GM18499 (cell line): ENCODE measurements at regions not wholly inside any gene's neighbourhood (a gene's known extent, or its start where the extent isn't known, plus 50 kb on each side); places are given as distances from the start of the nearest gene placed in this dataset.
"Not testable (repeated sequence)": the region's sequence is repeated elsewhere in the genome, so short reads cannot be mapped to it uniquely, and the experiment has no call there.

Experiments
- ATAC-seq: cut with Tn5 transposase; IDR thresholded peaks from one replicate; pipeline ENCODE4 v1.9.1; 2021; ENCODE audit warnings: moderate number of reproducible peaks; ENCODE audit not compliant: insufficient read depth, unreplicated experiment

GRCh38 chr3:110493438-110494092 is 578.1 kb upstream of the NECTIN3 start:
- ATAC-seq, result no peak

DNA sequence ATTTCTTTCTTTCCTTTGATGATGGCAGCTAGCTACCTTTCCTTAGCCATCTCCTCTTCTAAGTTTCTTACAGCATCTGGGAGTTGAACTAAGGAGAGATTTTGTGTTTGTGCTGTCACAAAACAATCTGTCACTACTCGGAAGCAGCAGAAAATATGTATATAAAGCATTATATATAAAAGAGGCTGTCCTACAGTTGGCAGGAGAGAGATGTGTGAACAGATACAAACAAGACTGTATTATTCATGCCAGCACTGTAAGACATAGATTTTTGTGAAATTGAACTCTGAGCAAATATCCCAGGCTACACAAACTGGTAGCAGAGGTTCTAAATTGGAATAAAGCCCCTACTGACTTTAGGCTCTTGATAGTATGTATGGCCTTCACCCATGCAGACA is 577.5 kb upstream of the NECTIN3 start:
- no peak for ATAC-seq

- no peak for ATAC-seq
Measured at GRCh38 chr3:110494728-110495127, 576.9 kb upstream of the NECTIN3 start.

DNA sequence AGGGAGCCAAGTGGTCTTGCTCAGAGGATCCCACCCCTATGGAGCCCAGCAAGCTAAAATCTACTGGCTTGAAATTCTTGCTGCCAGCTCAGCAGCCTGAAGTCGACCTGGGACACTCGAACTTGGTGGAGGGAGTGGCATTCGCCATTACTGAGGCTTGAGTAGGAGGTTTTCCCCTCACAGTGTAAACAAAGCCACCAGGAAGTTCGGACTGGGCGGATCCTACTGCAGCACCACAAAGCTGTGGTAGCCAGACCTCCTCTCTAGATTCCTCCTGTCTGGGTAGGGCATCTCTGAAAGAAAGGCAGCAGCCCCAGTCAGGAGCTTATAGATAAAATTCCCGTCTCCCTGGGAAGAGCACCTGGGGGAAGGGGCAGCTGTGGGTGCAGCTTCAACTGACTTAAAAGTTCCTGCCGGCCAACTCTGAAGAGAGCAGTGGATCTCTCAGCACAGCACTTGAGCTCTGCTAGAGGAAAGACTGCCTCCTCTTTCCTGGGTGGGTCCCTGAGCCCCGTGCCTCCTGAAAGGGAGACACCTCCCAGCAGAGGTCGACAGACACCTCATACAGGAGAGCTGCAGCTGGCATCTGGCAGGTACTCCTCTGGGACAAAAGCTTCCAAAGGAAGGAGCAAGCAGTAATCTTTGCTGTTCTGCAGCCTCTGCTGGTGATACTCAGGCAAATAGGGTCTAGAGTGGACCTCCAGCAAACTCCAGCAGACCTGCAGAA is 576.3 kb upstream of the NECTIN3 start:
- no peak for ATAC-seq

GRCh38 chr3:110504401-110504800 is 567.2 kb upstream of the NECTIN3 start:
- no peak for ATAC-seq

- no peak for ATAC-seq
Measured at GRCh38 chr3:110504901-110505300, 566.7 kb upstream of the NECTIN3 start.

- ATAC-seq, result no peak
Measured at GRCh38 chr3:110506890-110507289, 564.7 kb upstream of the NECTIN3 start.

- ATAC-seq, result not testable (repeated sequence)
Measured at GRCh38 chr3:110507570-110507969, 564.0 kb upstream of the NECTIN3 start.

DNA sequence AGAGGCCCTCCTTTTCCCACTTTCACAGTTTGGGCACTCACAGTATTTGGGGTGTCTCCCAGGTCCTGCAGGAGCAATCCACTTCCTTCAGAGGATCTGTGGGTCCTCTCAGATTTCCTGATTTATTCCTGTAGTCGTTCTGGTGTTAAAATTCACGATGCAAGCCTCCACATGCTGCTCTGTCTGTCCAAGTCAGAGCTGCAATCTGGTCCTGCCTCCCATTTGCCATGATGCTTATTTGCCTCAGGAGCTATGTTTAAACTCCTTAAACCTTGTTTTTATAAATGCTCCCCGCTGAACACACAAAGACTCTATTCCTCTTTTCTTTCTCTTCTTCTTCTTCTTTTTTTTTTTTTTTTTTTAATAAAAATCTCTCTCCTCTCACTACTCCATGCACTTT is 558.7 kb upstream of the NECTIN3 start:
- ATAC-seq, result no peak

- ATAC-seq, result no peak
Measured at GRCh38 chr3:110518031-110518430, 553.6 kb upstream of the NECTIN3 start.

GRCh38 chr3:110519071-110519470 is 552.5 kb upstream of the NECTIN3 start:
- no peak for ATAC-seq

GRCh38 chr3:110521019-110521418 is 550.6 kb upstream of the NECTIN3 start:
- no peak for ATAC-seq

GRCh38 chr3:110525558-110526064 is 546.0 kb upstream of the NECTIN3 start:
- not testable (repeated sequence) for ATAC-seq

DNA sequence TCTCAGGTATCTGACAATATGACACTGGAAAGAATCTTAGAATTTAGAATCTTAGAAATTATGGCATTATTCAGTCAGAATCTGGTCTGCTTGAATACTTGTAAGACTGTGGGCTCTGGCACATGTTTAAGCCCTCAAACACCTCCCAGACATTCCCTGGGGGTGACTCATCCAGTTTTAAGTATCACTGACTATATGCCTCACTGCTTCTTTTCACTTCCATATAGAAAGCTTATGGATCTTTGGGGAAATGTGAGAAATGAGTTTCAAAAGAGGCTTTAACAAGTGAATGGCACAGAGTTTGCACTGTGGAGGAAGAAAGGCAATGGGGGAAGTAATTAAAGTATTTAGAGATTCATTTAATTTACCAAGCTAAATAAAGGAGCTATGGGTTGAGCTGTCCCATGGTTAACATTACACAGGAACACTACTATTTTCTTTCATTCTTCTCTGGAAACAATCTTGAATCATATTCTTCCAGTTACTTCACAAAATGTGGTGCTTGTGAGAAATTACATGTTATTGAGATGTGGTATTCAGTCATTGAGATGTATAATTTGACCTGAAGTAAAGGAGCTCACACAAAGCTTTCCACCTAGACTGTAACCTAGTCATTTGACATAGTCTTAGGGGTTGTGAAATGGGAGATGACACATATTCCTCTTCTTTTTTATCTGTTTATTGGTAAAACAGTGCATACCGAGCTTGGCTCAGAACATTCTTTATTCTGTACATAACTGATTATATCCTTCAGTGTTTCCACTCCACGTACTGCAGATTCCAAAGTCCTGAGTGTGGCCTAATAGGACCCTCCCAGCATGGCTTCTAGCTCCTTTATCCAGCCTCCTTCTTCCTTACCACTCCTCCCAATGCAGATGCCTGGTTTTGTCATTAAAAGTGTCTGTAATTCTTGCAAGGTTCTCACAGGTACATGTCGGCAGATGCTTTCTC is 544.6 kb upstream of the NECTIN3 start:
- ATAC-seq, result no peak

DNA sequence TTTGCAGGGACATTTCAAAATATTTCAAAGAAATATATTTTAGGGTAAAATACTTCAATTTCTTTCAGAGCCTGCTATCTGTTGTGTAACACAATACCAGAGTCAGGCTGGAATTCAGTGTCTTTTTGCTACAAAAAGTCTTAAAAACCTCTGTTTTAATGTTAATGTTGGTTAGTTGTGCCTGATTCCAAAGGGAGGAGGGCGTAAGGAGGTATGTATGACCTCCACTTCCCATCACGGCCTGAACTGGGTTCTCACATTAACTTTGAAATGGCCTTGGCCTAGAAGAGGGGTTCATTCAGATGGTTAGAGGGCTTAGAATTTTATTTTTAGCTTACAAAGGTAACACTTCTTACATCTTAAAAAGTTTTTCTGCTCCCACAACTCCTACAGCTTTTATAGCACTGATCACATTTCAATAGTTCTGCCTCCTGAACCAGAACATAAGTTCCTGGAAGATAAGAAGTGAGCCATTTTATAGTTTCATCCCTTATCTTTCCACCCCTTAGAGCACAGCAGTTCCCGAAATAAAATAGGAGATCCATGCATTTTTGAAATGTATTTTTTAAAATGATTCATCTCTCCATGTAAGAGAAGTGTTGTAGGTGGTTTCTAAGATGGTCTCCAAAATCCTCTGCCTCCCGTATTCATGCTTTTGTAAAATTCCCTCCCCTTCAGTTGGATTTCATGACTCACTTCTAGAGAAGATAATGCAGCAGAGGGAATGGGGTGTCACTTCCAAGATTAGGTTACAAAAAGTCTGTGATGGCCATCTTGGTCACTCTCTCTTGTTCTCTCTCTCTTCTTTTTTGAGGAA is 543.1 kb upstream of the NECTIN3 start:
- no peak for ATAC-seq

- ATAC-seq, result no peak
Measured at GRCh38 chr3:110530902-110531301, 540.7 kb upstream of the NECTIN3 start.

DNA sequence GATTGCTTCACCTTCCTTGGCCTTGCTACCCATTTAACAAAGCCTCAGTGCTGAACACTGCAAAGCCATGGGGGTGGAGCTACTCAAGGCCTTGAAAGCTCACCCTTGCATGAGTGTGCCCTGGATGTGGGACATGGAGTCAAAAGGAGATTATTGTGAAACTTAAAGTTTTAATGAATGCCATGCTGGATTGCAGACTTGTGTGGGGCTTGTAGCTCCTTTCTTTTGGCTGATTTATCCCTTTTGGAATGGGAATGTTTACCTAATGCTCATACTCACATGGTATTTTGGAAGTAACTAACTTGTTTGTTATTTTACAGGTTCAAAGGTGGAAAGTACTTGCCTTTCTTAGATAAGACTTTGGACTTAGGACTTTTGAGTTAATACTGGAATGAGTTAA is 538.5 kb upstream of the NECTIN3 start:
- no peak for ATAC-seq

DNA sequence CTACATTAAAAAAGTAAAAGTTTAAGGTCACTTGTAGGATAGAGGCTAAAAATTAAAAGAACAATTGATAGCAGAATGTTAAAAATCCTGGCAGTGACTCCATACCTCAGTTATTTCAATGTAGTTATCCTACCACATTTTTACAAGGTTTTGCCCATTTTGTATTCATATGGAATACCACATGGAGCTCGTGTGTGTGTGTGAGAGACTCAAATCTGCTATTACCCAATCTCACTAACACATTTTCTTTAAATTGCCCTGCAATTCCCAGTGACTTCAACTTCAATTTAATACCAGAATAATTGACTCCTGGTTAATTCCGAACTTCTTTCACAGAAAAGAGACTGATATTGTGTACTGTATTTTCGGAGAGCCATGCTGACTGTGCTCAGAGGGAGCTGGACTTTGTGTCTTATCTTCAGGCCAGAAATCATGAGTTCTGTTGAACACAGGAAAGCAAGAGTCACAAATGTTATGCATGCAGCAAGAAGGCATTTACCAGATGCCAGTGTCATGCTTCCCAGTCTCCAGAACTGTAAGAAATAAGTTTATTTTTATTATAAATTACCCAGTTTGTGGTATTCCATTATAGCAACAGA is 529.0 kb upstream of the NECTIN3 start:
- no peak for ATAC-seq

DNA sequence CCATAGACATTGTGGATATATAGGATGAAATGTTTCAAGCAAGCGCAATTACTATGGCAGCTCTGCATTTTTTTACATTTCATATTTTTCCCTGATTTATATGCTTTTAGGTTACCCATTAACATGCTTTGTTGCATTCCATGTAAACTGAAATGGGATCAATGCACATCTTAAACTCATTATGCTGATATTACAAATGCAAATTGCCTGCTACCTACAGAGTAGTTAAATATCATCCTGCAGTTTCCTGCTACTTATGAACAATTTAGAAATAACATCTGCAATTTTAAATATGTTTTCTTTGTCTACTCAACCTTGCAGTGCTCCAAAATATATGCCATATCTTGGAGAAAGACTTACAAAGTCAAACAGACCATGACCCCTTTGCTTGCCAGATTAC is 526.9 kb upstream of the NECTIN3 start:
- ATAC-seq, result no peak

DNA sequence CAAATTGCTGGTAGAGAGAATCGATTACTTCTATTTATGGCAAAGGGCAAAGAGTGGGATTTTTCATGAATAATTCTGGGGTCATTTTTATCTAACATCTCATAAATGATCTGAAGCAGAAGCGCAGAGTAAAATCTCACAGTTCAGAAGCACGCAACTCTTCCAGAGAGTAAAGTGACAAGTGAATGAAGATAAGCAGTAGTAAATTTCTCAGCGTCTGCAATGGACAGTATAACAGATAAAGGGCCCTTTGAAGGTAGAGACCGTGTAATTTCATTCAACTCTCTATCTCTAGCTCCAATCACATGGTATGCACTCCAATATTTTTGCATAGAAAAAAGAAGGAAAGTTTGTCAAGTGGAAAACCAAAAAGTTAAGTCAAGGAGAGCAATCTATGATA is 521.1 kb upstream of the NECTIN3 start:
- no peak for ATAC-seq
